ENCODE measurements at regions not wholly inside any gene's neighbourhood (a gene's known extent, or its start where the extent isn't known, plus 50 kb on each side); places are given as distances from the start of the nearest gene placed in this dataset.

GRCh38 chr4:53656421-53656981 is 65.2 kb upstream of the LNX1 start:
- H3K4me1 Mint-ChIP-seq: peaks cover 5% of the 10 kb centered on the region
- no peaks in the 10 kb centered on the region for H3K9me3 ChIP-seq (replicated peaks in 1 of 2; ENCODE audit: control insufficient read depth in 1 of 2, insufficient read depth in 1 of 2, low read length in 2 of 2)
- no peaks in the 10 kb centered on the region for H3K27me3 ChIP-seq (ENCODE audit: control insufficient read depth in 2 of 2, insufficient read depth in 2 of 2, low read length in 2 of 2)
- 64% methylated on average over 2 of the region's 7 CpGs for WGBS (ENCODE audit: insufficient coverage)
- no peak overlapping the region for H3K9ac ChIP-seq (ENCODE audit: insufficient read depth, low read length, poor library complexity, severe bottlenecking)
- no peak for DNase-seq
- H3K4me1 ChIP-seq (ENCODE audit: control insufficient read depth in 1 of 2, insufficient read depth in 2 of 2, low read length in 2 of 2): peaks cover 0 to 4% of the 10 kb centered on the region in 2 donors
- H3K79me2 ChIP-seq (ENCODE audit: insufficient read depth, low read length): no peaks in the 10 kb centered on the region
- H3K36me3 Mint-ChIP-seq: no peaks in the 10 kb centered on the region
- H3K4me3 Mint-ChIP-seq: no peak overlapping the region
- no peaks in the 10 kb centered on the region for H3K36me3 ChIP-seq (replicated peaks in 1 of 2; ENCODE audit: control insufficient read depth in 1 of 2, insufficient read depth in 2 of 2, low read length in 2 of 2)
- TF ChIP-seq CTCF (IDR thresholded peaks at IDR 0.05): no peak
- no peak overlapping the region for H3K4me3 ChIP-seq (replicated peaks in 1 of 3; ENCODE audit: low read depth in 2 of 3, low read length in 3 of 3)
- peaks cover 0 to 5% (median 4%) of the 10 kb centered on the region in 3 donors for H3K27me3 Mint-ChIP-seq (ENCODE audit: low read depth in 3 of 3)
- H4K20me1 ChIP-seq (ENCODE audit: insufficient read depth, low read length): no peaks in the 10 kb centered on the region
- no peak overlapping the region for H3K27ac ChIP-seq (ENCODE audit: low read depth in 1 of 2, low read length in 2 of 2)
- no peak overlapping the region for H3K27ac Mint-ChIP-seq
- intact Hi-C loops (cut with micrococcal nuclease): no loop called here
- no peaks in the 10 kb centered on the region for H3K9me3 Mint-ChIP-seq
- H3K4me2 ChIP-seq (replicated peaks; ENCODE audit: extremely low read depth, low read length, poor library complexity, severe bottlenecking): no peak overlapping the region
- H2AFZ ChIP-seq (ENCODE audit: insufficient read depth, low read depth, low read length, poor library complexity, severe bottlenecking): no peak overlapping the region

- peaks cover 0 to 5% (median 4%) of the 10 kb centered on the region in 3 donors for H3K27me3 Mint-ChIP-seq (ENCODE audit: low read depth in 3 of 3)
- H3K36me3 Mint-ChIP-seq: no peaks in the 10 kb centered on the region
- Histone ChIP-seq H3K9me3 (replicated peaks in 1 of 2; ENCODE audit: control insufficient read depth in 1 of 2, insufficient read depth in 1 of 2, low read length in 2 of 2) (no peaks in the 10 kb centered on the region), H3K4me1 (ENCODE audit: control insufficient read depth in 1 of 2, insufficient read depth in 2 of 2, low read length in 2 of 2) (peaks cover 0 to 4% of the 10 kb centered on the region in 2 donors), H3K9ac (ENCODE audit: insufficient read depth, low read length, poor library complexity, severe bottlenecking) (no peak overlapping the region), H3K36me3 (replicated peaks in 1 of 2; ENCODE audit: control insufficient read depth in 1 of 2, insufficient read depth in 2 of 2, low read length in 2 of 2) (no peaks in the 10 kb centered on the region), H3K27me3 (ENCODE audit: control insufficient read depth in 2 of 2, insufficient read depth in 2 of 2, low read length in 2 of 2) (no peaks in the 10 kb centered on the region), H3K79me2 (ENCODE audit: insufficient read depth, low read length) (no peaks in the 10 kb centered on the region), H3K27ac (ENCODE audit: low read depth in 1 of 2, low read length in 2 of 2) (no peak overlapping the region), H2AFZ (ENCODE audit: insufficient read depth, low read depth, low read length, poor library complexity, severe bottlenecking) (no peak overlapping the region), H3K4me2 (replicated peaks; ENCODE audit: extremely low read depth, low read length, poor library complexity, severe bottlenecking) (no peak overlapping the region), H3K4me3 (replicated peaks in 1 of 3; ENCODE audit: low read depth in 2 of 3, low read length in 3 of 3) (no peak overlapping the region), H4K20me1 (ENCODE audit: insufficient read depth, low read length) (no peaks in the 10 kb centered on the region)
- H3K4me1 Mint-ChIP-seq: peaks cover 5% of the 10 kb centered on the region
- intact Hi-C loops (cut with micrococcal nuclease): no loop called here
- H3K9me3 Mint-ChIP-seq: peaks cover 0 to 2% (median 0%) of the 10 kb centered on the region in 7 donors
- WGBS (ENCODE audit: insufficient coverage): no CpG with 5 or more reads among the region's 5 CpGs
- no peak overlapping the region for H3K4me3 Mint-ChIP-seq
- DNase-seq: no peak
- H3K27ac Mint-ChIP-seq: no peak overlapping the region
- TF ChIP-seq CTCF (IDR thresholded peaks at IDR 0.05): no peak
Observed at GRCh38 chr4:53654300-53654758, 63.0 kb upstream of the LNX1 start.

Measured in CD14-positive monocyte (primary cell).